HCT116 (cell line): ENCODE measurements at regions not wholly inside any gene's neighbourhood (a gene's known extent, or its start where the extent isn't known, plus 50 kb on each side); places are given as distances from the start of the nearest gene placed in this dataset.
"Not testable (repeated sequence)": the region's sequence is repeated elsewhere in the genome, so short reads cannot be mapped to it uniquely, and the experiment has no call there.

Experiments
- ATAC-seq: fragments of 200-7000 bp; cut with Tn5 transposase; 2 replicates; pipeline ENCODE4 v1.9.1; 2020; ENCODE audit warnings: mild to moderate bottlenecking, moderate library complexity
- BruUV-seq: library from RNA; stranded (reverse); fragments of 400-500 nt; replicated peaks from 2 replicates; lab custom pipeline; 2021; lab: Mats Ljungman, UMichigan
- CTCF ChIA-PET: fragments of 300-600 bp; sonication (Branson Sonifier 250); formaldehyde crosslinking; loops from one replicate; lab custom pipeline; 2021; ENCODE audit warnings: antibody characterized with exemption; lab: Charles Lee
- POLR2A ChIA-PET: fragments of 300-600, 350-600 bp; sonication (Branson Sonifier 250); formaldehyde crosslinking; loops from one replicate; lab custom pipeline; 2021; ENCODE audit warnings: antibody characterized with exemption; lab: Charles Lee
- RAD21 ChIA-PET, 2 experiments: fragments of 300-600 bp; sonication (Branson Sonifier 250); formaldehyde crosslinking; loops; one replicate each; lab custom pipeline; 2023; ENCODE audit warnings: low total read pairs in 2 of 2; ENCODE audit not compliant: uncharacterized antibody in 2 of 2, unreplicated experiment in 2 of 2, low non-redundant PET in 1 of 2; lab: Charles Lee
- DNase-seq: peaks from one replicate; pipeline ENCODE4 v3.0.0-alpha.2; 2010; ENCODE audit warnings: low read depth, low spot score
- H2AFZ ChIP-seq: fragments of 200-600 bp; shearing (Covaris generic), sonication (generic); 2 replicates; pipeline ENCODE4 v1.6.1; 2017; ENCODE audit warnings: low read depth, mixed run types, mixed read lengths, antibody characterized with exemption, low read length; ENCODE audit not compliant: poor library complexity, severe bottlenecking
- H3K27ac ChIP-seq: 2 replicates; pipeline ENCODE4 v1.5.1; 2012; ENCODE audit warnings: low read depth, low read length
- H3K27me3 ChIP-seq: fragments of 200-600 bp; sonication (generic); 2 replicates; pipeline ENCODE4 v1.6.1; 2016; ENCODE audit warnings: mixed run types, low read length, mixed read lengths; ENCODE audit not compliant: insufficient read depth
- H3K36me3 ChIP-seq, 2 experiments: fragments of 200-500 bp in 1 of 2; fragments of 200-600 bp in 1 of 2; sonication (Bioruptor generic) in 1 of 2; sonication (generic) in 1 of 2; 2 replicates each; pipeline versions ENCODE4 v1.5.1 to v1.6.1; 2014 to 2016; ENCODE audit warnings: low read length in 2 of 2, inconsistent platforms in 1 of 2, mixed read lengths in 1 of 2, mixed run types in 1 of 2; ENCODE audit not compliant: insufficient read depth in 2 of 2, control insufficient read depth in 1 of 2
- H3K4me1 ChIP-seq, 2 experiments: fragments of 200-600 bp in 1 of 2; sonication (generic) in 1 of 2; 2 replicates each; pipeline versions ENCODE4 v1.5.1 to v1.6.1; 2012 to 2017; ENCODE audit warnings: low read length in 2 of 2, inconsistent platforms in 1 of 2, mild to moderate bottlenecking in 1 of 2, mixed read lengths in 1 of 2, mixed run types in 1 of 2, moderate library complexity in 1 of 2; ENCODE audit not compliant: insufficient read depth in 2 of 2, control insufficient read depth in 1 of 2
- H3K4me2 ChIP-seq: fragments of 200-600 bp; sonication (generic); 2 replicates; pipeline ENCODE4 v1.6.1; 2017; ENCODE audit warnings: mixed run types, low read length, mixed read lengths
- H3K4me3 ChIP-seq, 2 experiments: fragments of 200-600 bp in 1 of 2; sonication (generic) in 1 of 2; replicated peaks in 1 of 2; 2 replicates each; pipeline ENCODE4 v1.5.1; 2011 to 2016; ENCODE audit warnings: low read length in 2 of 2, control low read depth in 1 of 2, low read depth in 1 of 2, mild to moderate bottlenecking in 1 of 2, mixed read lengths in 1 of 2, mixed run types in 1 of 2
- H3K79me2 ChIP-seq: fragments of 200-600 bp; sonication (generic); 2 replicates; pipeline ENCODE4 v1.6.1; 2017; ENCODE audit warnings: mild to moderate bottlenecking, mixed run types, low read length, moderate library complexity, mixed read lengths; ENCODE audit not compliant: insufficient read depth
- H3K9ac ChIP-seq: fragments of 200-600 bp; sonication (generic); 2 replicates; pipeline ENCODE4 v1.6.1; 2016; ENCODE audit warnings: low read length, mixed read lengths
- H3K9me2 ChIP-seq: fragments of 200-600 bp; sonication (generic), shearing (Covaris generic); 2 replicates; pipeline ENCODE4 v1.6.1; 2017; ENCODE audit warnings: mixed run types, mild to moderate bottlenecking, moderate library complexity; ENCODE audit not compliant: insufficient read depth
- H3K9me3 ChIP-seq, 2 experiments: fragments of 200-500 bp in 1 of 2; fragments of 200-600 bp in 1 of 2; sonication (Bioruptor generic) in 1 of 2; sonication (generic) in 1 of 2; 2 replicates each; pipeline ENCODE4 v1.6.1; 2014 to 2017; ENCODE audit warnings: low read length in 2 of 2, mixed read lengths in 2 of 2, inconsistent platforms in 1 of 2, low read depth in 1 of 2, mild to moderate bottlenecking in 1 of 2, mixed run types in 1 of 2, moderate library complexity in 1 of 2; ENCODE audit not compliant: control insufficient read depth in 1 of 2, insufficient read depth in 1 of 2
- H4K20me1 ChIP-seq: fragments of 200-600 bp; sonication (generic), shearing (Covaris generic); 2 replicates; pipeline ENCODE4 v1.6.1; 2017; ENCODE audit warnings: mixed run types, mild to moderate bottlenecking, moderate library complexity; ENCODE audit not compliant: insufficient read depth
- intact Hi-C: fragments of 100-400 bp; cut with micrococcal nuclease; formaldehyde crosslinking; loops from 2 replicates; pipeline ENCODE4 v1.10.0; 2022

- H3K27ac ChIP-seq, H3K4me2 ChIP-seq, DNase-seq, H3K36me3 ChIP-seq, H3K4me1 ChIP-seq, H3K27me3 ChIP-seq, H3K9me2 ChIP-seq, H2AFZ ChIP-seq, BruUV-seq, POLR2A ChIA-PET, CTCF ChIA-PET, H3K4me3 ChIP-seq, intact Hi-C loops, H3K9ac ChIP-seq, H3K79me2 ChIP-seq, RAD21 ChIA-PET, H4K20me1 ChIP-seq, ATAC-seq: not testable (repeated sequence)
- peaks cover 54 to 78% of the 10 kb centered on the region in 2 experiments; a peak in 3 of 4 replicates for H3K9me3 ChIP-seq
Measured at GRCh38 chr22:10729979-10730378, 4798.0 kb upstream of the OR11H1 start.

- H3K79me2 ChIP-seq, POLR2A ChIA-PET, ATAC-seq, H3K9me2 ChIP-seq, H3K4me3 ChIP-seq, H3K4me1 ChIP-seq, H3K4me2 ChIP-seq, CTCF ChIA-PET, BruUV-seq, DNase-seq, H3K27ac ChIP-seq, H4K20me1 ChIP-seq, H3K27me3 ChIP-seq, H2AFZ ChIP-seq, RAD21 ChIA-PET, H3K36me3 ChIP-seq, H3K9ac ChIP-seq, intact Hi-C loops: not testable (repeated sequence)
- H3K9me3 ChIP-seq, result peaks cover 54 to 78% of the 10 kb centered on the region in 2 experiments; a peak in 3 of 4 replicates
Measured at GRCh38 chr22:10730706-10731105, 4797.3 kb upstream of the OR11H1 start.

GRCh38 chr22:10731246-10731974, 4796.6 kb upstream of the OR11H1 start:
- CTCF ChIA-PET, H4K20me1 ChIP-seq, H3K79me2 ChIP-seq, H3K9me2 ChIP-seq, H3K27me3 ChIP-seq, DNase-seq, H3K4me1 ChIP-seq, POLR2A ChIA-PET, RAD21 ChIA-PET, H3K27ac ChIP-seq, H3K36me3 ChIP-seq, H3K4me2 ChIP-seq, H2AFZ ChIP-seq, intact Hi-C loops, ATAC-seq, BruUV-seq, H3K9ac ChIP-seq, H3K4me3 ChIP-seq: not testable (repeated sequence)
- H3K9me3 ChIP-seq, result peaks cover 54 to 74% of the 10 kb centered on the region in 2 experiments; a peak in 3 of 4 replicates

GRCh38 chr22:10735075-10735474, 4792.9 kb upstream of the OR11H1 start:
- intact Hi-C loops, CTCF ChIA-PET, DNase-seq, H3K36me3 ChIP-seq, H4K20me1 ChIP-seq, RAD21 ChIA-PET, H3K9me2 ChIP-seq, H3K79me2 ChIP-seq, ATAC-seq, POLR2A ChIA-PET, H2AFZ ChIP-seq, H3K9ac ChIP-seq, H3K4me1 ChIP-seq, H3K4me3 ChIP-seq, BruUV-seq, H3K27ac ChIP-seq, H3K4me2 ChIP-seq, H3K27me3 ChIP-seq: not testable (repeated sequence)
- H3K9me3 ChIP-seq, result peaks cover 27 to 55% of the 10 kb centered on the region in 2 experiments; a peak in 3 of 4 replicates
